HG02642 (cell line): ENCODE measurements at regions not wholly inside any gene's neighbourhood (a gene's known extent, or its start where the extent isn't known, plus 50 kb on each side); places are given as distances from the start of the nearest gene placed in this dataset.
"Not testable (repeated sequence)": the region's sequence is repeated elsewhere in the genome, so short reads cannot be mapped to it uniquely, and the experiment has no call there.

ENCODE experiments used
- ATAC-seq: cut with Tn5 transposase; IDR thresholded peaks from one replicate; pipeline ENCODE4 v1.9.1; 2021; ENCODE audit warnings: mild to moderate bottlenecking; ENCODE audit not compliant: unreplicated experiment, poor library complexity

DNA sequence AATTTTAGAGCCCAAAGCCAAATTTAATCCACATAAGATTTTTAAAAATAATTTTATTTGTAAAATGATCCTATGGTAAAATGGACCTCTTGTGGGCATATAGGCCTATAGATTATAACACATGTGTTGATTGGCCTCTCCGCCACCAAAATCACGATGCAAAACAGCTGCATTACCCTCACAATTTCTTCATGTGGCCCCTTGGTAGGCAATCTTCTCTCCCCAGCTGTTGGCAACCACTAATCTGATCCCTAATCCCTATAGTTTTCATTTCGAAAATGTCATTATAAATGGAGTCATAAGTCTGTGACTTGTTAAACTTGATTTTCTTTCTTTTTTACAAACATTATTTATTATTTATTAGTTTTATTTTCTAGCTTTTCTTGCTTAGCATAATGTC, 263.9 kb upstream of the SULF2 start:
- ATAC-seq: no peak

GRCh38 chr20:48047447-48047846, 262.2 kb upstream of the SULF2 start:
- ATAC-seq: no peak

GRCh38 chr20:48042628-48043027, 257.3 kb upstream of the SULF2 start:
- ATAC-seq: no peak

- ATAC-seq: no peak
These were observed 255.9 kb upstream of the SULF2 start for GRCh38 chr20:48041078-48041780.

GRCh38 chr20:48040491-48040890, 255.2 kb upstream of the SULF2 start:
- ATAC-seq: no peak

DNA sequence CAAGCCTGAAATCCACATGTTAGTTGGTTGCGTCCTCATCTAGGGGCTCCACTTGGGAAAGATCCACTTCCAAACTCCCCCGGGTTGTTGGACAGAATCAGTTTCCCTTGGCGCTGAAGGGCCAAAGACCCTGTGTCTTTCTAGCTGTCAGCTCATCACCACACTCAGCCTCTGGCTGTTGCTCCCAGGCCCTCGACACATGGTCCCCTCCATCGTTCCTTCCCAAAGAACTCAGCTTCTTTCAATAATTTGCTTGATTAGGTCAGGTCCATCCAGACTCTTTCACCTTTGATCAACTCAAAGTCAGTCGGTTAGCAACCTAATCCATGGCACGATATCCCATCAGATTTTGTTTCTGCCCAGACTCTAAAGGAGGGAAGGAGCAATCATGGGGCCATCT, 254.8 kb upstream of the SULF2 start:
- no peak for ATAC-seq

DNA sequence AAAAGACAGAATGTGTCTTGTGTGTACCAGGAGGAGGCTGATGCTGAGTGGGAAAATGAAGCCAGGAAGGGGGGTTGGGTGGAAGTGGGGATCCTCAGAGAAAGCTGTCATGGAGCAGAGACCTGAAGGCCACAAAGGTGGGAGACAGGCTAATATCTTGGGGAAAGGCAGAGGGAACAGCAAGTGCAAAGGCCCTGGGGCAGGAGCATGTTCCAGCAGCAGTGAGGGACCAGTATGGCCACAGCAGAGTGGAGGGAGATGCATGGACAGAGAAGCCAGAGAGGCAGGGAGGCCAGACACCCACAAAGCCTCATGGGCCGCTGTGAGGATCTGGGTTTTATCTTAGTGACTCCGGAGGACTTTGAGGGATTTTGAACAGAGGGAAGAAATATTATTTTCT, 254.2 kb upstream of the SULF2 start:
- no peak for ATAC-seq

DNA sequence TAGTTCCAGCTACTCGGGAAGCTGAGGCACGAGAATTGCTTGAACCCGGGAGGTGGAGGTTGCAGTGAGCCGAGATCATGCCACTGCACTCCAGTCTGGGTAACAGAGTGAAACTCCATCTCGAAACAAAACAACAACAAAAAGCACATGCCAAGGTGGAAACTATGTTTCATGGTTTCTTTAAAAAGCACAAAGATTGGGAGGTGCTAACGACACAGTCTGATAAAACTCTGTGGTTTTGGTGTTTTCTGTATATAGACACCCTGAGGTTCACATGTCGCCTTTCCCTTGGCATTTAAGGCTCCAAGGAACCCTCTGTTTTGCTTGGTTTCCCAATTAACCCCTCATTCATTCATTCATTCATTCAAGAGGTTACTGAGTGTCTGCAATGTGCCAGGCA, 253.4 kb upstream of the SULF2 start:
- no peak for ATAC-seq

GRCh38 chr20:48037798-48038197, 252.5 kb upstream of the SULF2 start:
- ATAC-seq: not testable (repeated sequence)

DNA sequence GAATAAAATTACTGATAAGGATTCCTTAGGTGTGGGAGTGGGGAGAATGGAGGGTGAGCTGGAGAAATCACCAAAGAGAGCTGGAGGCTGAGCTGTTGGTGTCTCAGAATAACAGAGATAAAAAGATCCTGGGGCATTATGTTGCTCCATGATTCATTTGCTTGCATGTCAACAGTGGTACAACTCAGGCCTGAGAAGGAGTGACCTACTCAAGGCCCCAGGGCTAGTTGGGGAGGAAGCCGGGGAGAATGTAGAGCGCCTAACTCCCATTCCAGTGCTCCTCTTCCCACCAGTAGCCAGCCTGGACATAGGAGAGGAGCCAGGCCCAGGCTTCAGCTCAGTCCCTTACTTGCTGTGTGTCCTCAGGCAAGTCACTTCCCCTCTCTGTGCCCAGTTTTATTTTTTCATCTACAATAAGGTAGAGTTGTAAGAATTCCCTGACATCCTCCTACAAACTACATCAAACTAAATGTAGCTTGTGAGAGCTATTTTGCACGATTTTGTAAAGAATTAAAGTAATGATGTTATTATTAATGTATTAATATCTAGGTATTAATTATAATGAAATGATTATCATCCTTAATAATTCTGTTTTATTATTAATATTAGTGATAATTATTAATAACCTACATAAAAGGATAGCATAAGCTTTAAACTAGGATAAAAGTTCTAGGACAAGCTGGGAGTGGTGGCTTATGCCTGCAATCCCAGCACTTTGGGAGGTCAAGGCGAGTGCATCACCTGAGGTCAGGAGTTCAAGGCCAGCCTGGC, 250.9 kb upstream of the SULF2 start:
- ATAC-seq: no peak

DNA sequence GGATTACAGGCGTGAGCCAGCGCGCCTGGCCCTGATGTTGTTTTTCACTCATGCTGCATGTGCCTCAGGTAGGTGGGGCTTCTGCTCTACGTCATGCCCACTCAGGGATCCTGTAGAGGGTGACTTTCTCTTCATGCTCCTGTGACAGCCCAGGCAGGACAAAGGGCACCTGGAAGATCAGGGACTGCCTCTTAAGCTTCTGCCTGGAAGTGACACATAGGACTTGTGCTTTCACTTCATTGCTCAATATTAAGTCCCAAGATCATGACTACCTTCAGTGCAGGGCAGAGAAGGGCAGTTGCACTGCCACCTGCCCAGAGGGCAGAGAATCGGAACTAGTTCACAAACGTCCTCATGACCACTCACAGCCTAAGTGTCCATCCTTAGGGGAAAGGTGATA, 249.5 kb upstream of the SULF2 start:
- ATAC-seq: no peak

DNA sequence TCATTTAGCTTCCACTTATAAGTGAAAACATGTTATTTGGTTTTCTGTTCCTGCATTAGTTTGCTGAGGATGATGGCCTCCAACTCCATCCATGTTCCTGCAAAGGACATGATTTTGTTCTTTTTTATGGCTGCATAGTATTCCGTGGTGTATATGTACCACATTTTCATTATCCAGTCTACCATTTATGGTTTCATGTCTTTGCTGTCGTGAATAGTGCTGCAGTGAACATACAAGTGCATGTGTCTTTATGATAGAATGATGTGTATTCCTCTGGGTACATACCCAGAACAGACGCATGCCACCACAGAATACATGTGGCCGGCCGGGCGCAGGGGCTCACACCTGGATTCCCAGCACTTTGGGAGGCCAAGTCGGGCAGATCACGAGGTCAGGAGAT, 247.7 kb upstream of the SULF2 start:
- ATAC-seq: not testable (repeated sequence)

DNA sequence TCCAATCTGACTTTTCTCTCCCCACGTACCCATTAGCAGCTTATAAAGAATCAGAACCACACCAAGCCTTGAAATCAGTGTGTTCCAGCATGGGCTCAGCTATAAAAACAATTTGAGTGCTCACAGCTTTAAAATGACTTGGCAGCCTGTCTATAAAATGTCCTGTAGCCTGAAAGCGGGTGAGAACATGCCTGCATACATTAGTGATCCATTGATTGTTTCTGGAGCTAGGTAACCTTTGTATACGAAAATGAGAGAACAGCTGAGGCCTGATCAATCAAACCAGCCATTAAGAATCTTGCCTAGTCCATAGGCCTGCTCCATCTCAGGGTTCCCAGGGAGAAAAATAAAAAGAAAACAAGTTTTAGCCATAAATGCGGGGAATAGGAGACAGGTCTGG, 245.8 kb upstream of the SULF2 start:
- ATAC-seq: no peak

GRCh38 chr20:48026981-48027592, 241.8 kb upstream of the SULF2 start:
- ATAC-seq: no peak

GRCh38 chr20:48025661-48026060, 240.4 kb upstream of the SULF2 start:
- no peak for ATAC-seq

GRCh38 chr20:48025051-48025515, 239.8 kb upstream of the SULF2 start:
- no peak for ATAC-seq

- ATAC-seq: no peak
These were observed 239.3 kb upstream of the SULF2 start for GRCh38 chr20:48024539-48024938.

DNA sequence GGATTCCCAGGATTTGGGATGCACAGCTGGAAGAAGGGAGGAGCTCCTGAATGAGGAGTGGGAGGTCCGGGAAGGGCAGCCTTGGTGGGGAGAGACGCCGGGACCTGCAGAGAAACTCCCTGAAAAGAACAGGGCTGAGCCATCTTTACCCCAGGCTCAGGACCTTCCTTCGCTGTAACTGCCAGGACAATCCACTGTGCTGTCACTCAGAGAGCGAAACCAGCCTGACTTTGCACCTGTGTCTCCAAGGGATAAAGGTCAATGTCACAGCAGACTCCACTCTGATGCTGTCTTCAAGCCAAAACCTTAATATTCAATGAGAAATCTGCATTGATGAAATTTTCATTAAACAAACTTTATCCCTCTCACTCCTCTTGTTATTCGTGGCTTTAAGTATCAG, 235.4 kb upstream of the SULF2 start:
- ATAC-seq: not testable (repeated sequence)

GRCh38 chr20:48019940-48020339, 234.7 kb upstream of the SULF2 start:
- ATAC-seq: no peak

- no peak for ATAC-seq
These were observed 234.2 kb upstream of the SULF2 start for GRCh38 chr20:48019496-48019895.

- not testable (repeated sequence) for ATAC-seq
These were observed 233.6 kb upstream of the SULF2 start for GRCh38 chr20:48018851-48019250.
